ENCODE measurements at regions not wholly inside any gene's neighbourhood (a gene's known extent, or its start where the extent isn't known, plus 50 kb on each side); places are given as distances from the start of the nearest gene placed in this dataset.
"Not testable (repeated sequence)": the region's sequence is repeated elsewhere in the genome, so short reads cannot be mapped to it uniquely, and the experiment has no call there.

DNA sequence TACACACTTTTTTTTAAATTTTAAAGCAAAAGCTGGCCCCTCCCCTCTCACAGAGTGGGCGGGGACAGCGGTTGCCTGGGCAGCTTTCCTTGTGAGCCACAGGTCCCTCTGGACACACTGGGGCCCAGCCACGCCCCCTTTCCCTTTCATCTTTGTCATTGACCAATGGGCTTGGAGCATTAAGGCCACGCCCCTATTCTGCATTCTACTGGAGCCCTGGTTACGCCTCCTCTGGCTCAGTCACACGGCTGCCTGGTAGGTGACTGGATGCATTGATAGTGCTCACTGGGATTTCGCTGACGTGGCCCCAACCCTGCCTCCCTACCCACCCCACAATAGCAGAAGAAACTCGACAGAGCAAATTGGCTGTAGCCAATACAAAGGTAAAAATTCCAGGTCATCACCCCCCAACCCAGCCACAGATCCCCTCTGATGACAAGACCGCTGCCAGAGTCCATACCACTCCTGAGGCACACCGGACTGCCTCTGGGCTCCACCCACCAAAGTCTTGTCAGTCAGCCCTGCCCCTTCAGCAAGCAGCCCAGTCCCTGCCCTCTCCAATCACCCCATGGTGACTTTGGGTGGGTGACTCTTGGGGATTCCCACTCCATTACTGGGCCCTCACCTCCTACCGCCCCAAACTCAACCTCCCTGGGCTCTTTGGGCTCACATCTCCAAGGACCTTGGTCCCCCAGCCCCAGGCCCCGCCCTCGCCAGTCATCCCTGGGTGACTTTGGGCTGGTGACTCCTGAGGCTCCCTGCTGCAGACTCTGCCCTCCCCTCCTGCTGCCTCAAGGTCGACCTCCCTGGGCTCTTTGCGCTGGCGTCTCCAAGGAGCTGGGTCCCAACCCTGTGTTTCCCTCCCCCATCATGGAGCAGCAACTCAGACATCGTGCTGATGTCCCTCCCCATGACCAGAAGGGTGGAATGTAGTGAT, 112.2 kb upstream of the FAN1 start:
- no peaks in the 10 kb centered on the region for H3K36me3 ChIP-seq (ENCODE audit: insufficient read depth, low read length)
- H2AFZ ChIP-seq (ENCODE audit: low read length) = no peak overlapping the region
- H3K4me3 ChIP-seq (ENCODE audit: low read length, poor library complexity, severe bottlenecking) = no peak overlapping the region
- H3K27me3 ChIP-seq (ENCODE audit: insufficient read depth, low read length, poor library complexity, severe bottlenecking) = no peaks in the 10 kb centered on the region
- H4K20me1 ChIP-seq (ENCODE audit: insufficient read depth, low read length, poor library complexity, severe bottlenecking) = no peaks in the 10 kb centered on the region
- no peak overlapping the region for H3K9ac ChIP-seq (ENCODE audit: low read depth, low read length, poor library complexity, severe bottlenecking)
- H3K9me2 ChIP-seq (replicated peaks; ENCODE audit: low read depth, low read length) = no peaks in the 10 kb centered on the region
- H3K4me1 ChIP-seq (ENCODE audit: insufficient read depth, low read length, poor library complexity, severe bottlenecking) = no peaks in the 10 kb centered on the region
- TF ChIP-seq, protein P1, sequence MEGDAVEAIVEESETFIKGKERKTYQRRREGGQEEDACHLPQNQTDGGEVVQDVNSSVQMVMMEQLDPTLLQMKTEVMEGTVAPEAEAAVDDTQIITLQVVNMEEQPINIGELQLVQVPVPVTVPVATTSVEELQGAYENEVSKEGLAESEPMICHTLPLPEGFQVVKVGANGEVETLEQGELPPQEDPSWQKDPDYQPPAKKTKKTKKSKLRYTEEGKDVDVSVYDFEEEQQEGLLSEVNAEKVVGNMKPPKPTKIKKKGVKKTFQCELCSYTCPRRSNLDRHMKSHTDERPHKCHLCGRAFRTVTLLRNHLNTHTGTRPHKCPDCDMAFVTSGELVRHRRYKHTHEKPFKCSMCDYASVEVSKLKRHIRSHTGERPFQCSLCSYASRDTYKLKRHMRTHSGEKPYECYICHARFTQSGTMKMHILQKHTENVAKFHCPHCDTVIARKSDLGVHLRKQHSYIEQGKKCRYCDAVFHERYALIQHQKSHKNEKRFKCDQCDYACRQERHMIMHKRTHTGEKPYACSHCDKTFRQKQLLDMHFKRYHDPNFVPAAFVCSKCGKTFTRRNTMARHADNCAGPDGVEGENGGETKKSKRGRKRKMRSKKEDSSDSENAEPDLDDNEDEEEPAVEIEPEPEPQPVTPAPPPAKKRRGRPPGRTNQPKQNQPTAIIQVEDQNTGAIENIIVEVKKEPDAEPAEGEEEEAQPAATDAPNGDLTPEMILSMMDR (conservative IDR thresholded peaks at IDR 0.05; ENCODE audit: low read length) = no peak
- no peak for TF ChIP-seq EZH2phosphoT487 (IDR thresholded peaks at IDR 0.05; ENCODE audit: borderline replicate concordance)
- no peaks in the 10 kb centered on the region for H3F3A ChIP-seq (ENCODE audit: low read depth)
- H3K4me2 ChIP-seq (ENCODE audit: low read depth, low read length, poor library complexity, severe bottlenecking) = no peak overlapping the region
- H3K9me3 ChIP-seq (ENCODE audit: insufficient read depth, low read depth, low read length) = no peaks in the 10 kb centered on the region
- H3K79me2 ChIP-seq (ENCODE audit: insufficient read depth, low read length) = no peaks in the 10 kb centered on the region

DNA sequence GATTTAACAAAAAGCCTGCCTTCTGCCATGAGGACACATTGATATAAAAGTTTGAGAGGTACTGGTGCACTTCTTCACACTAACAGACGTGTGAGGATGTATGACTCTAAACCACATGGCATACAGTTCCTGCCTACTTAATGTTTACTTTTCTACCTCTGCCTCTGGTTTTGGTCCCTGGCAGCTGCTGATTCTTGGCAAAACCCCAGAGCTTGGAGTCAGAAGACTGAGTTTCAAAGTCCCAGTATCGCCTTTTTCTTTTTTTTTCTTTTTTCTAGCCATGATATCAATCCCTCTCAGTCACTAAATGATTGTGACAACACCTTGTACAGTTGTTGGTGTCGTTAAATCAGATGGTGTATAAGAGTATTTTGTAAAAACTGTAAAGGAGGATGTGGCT, 110.9 kb upstream of the FAN1 start:
- not testable (repeated sequence) for H3K9me3 ChIP-seq (ENCODE audit: insufficient read depth, low read depth, low read length); H3F3A ChIP-seq (ENCODE audit: low read depth); H3K4me3 ChIP-seq (ENCODE audit: low read length, poor library complexity, severe bottlenecking); H4K20me1 ChIP-seq (ENCODE audit: insufficient read depth, low read length, poor library complexity, severe bottlenecking); H3K9me2 ChIP-seq (replicated peaks; ENCODE audit: low read depth, low read length); H3K36me3 ChIP-seq (ENCODE audit: insufficient read depth, low read length); H3K9ac ChIP-seq (ENCODE audit: low read depth, low read length, poor library complexity, severe bottlenecking); H3K79me2 ChIP-seq (ENCODE audit: insufficient read depth, low read length); H3K4me1 ChIP-seq (ENCODE audit: insufficient read depth, low read length, poor library complexity, severe bottlenecking); H3K27me3 ChIP-seq (ENCODE audit: insufficient read depth, low read length, poor library complexity, severe bottlenecking); H3K4me2 ChIP-seq (ENCODE audit: low read depth, low read length, poor library complexity, severe bottlenecking); H2AFZ ChIP-seq (ENCODE audit: low read length)

DNA sequence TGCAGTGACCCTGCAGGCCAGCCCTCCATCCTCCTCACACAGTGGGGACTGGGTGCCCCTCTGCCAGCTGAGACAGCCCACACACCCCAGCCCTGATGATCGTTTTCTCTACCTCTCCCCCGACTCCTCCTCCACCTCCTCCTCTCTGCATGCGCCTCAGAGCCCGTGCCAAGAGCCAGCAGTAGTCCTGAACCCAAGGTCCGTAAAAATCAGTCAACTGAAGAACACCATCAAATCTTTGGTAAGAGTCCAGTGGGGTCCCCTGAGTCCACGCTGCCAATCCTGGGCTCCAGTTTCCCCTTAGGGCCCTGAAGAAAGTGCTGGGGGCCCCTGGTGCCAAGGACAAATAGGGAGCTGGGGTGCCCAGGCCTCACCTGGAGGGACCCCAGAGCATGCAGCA, 109.3 kb upstream of the FAN1 start:
- no peaks in the 10 kb centered on the region for H4K20me1 ChIP-seq (ENCODE audit: insufficient read depth, low read length, poor library complexity, severe bottlenecking)
- no peak overlapping the region for H3K4me3 ChIP-seq (ENCODE audit: low read length, poor library complexity, severe bottlenecking)

More for the DNA sequence above, 109.3 kb upstream of the FAN1 start:
- no peak overlapping the region for H3K4me2 ChIP-seq (ENCODE audit: low read depth, low read length, poor library complexity, severe bottlenecking)
- TF ChIP-seq EZH2phosphoT487 (IDR thresholded peaks at IDR 0.05; ENCODE audit: borderline replicate concordance) = no peak
- TF ChIP-seq, protein P1 (conservative IDR thresholded peaks at IDR 0.05; ENCODE audit: low read length) = no peak
- no peaks in the 10 kb centered on the region for H3K9me3 ChIP-seq (ENCODE audit: insufficient read depth, low read depth, low read length)
- no peaks in the 10 kb centered on the region for H3F3A ChIP-seq (ENCODE audit: low read depth)
- H3K9ac ChIP-seq (ENCODE audit: low read depth, low read length, poor library complexity, severe bottlenecking) = no peak overlapping the region
- no peaks in the 10 kb centered on the region for H3K79me2 ChIP-seq (ENCODE audit: insufficient read depth, low read length)
- no peaks in the 10 kb centered on the region for H3K9me2 ChIP-seq (replicated peaks; ENCODE audit: low read depth, low read length)
- H3K27me3 ChIP-seq (ENCODE audit: insufficient read depth, low read length, poor library complexity, severe bottlenecking) = no peaks in the 10 kb centered on the region
- no peaks in the 10 kb centered on the region for H3K4me1 ChIP-seq (ENCODE audit: insufficient read depth, low read length, poor library complexity, severe bottlenecking)
- H3K36me3 ChIP-seq (ENCODE audit: insufficient read depth, low read length) = no peaks in the 10 kb centered on the region
- no peak overlapping the region for H2AFZ ChIP-seq (ENCODE audit: low read length)

All from Loucy (cell line).